ENCODE measurements at regions not wholly inside any gene's neighbourhood (a gene's known extent, or its start where the extent isn't known, plus 50 kb on each side); places are given as distances from the start of the nearest gene placed in this dataset.

GRCh38 chr5:14063691-14064090, 79.5 kb upstream of the TRIO start:
- Mint-ChIP-seq H3K4me1 (no peaks in the 10 kb centered on the region), H3K36me3 (ENCODE audit: low read depth) (no peaks in the 10 kb centered on the region), H3K27me3 (ENCODE audit: insufficient read depth, low read depth, poor library complexity) (peaks cover 3% of the 10 kb centered on the region), H3K27ac (no peak overlapping the region), H3K9me3 (no peaks in the 10 kb centered on the region; the same call in 2 of the 3 replicates), H3K4me3 (no peak overlapping the region)
- ATAC-seq (no peak), DNase-seq (ENCODE audit: low spot score) (no peak)
- no peak overlapping the region for H3K4me3 ChIP-seq
- no peak overlapping the region for H3K27ac ChIP-seq (ENCODE audit: low read depth)
- no peaks in the 10 kb centered on the region for H3K36me3 ChIP-seq (ENCODE audit: insufficient read depth)
- H3K4me1 ChIP-seq (ENCODE audit: insufficient read depth): no peaks in the 10 kb centered on the region
- no peak for TF ChIP-seq EZH2 (IDR thresholded peaks at IDR 0.05; ENCODE audit: low read depth, unreplicated experiment)
- TF ChIP-seq ETS1 (IDR thresholded peaks at IDR 0.05): no peak
- no peak for TF ChIP-seq ZNF331 (CRISPR knock-in tag; IDR thresholded peaks at IDR 0.05; ENCODE audit: low read depth)
- TF ChIP-seq JUNB (IDR thresholded peaks at IDR 0.05; ENCODE audit: unreplicated experiment): no peak
- no peak for TF ChIP-seq ZNF462 (CRISPR knock-in tag; IDR thresholded peaks at IDR 0.05)
- TF ChIP-seq CREB1 (CRISPR knock-in tag; IDR thresholded peaks at IDR 0.05; ENCODE audit: low read depth): no peak
- TF ChIP-seq STAT1 (IDR thresholded peaks at IDR 0.05; ENCODE audit: unreplicated experiment): no peak
- no peak for TF ChIP-seq CTCF (conservative IDR thresholded peaks at IDR 0.05; ENCODE audit: low read depth in 2 of 2)
- no peak for TF ChIP-seq REST (IDR thresholded peaks at IDR 0.05; ENCODE audit: unreplicated experiment)
- TF ChIP-seq EZH2phosphoT487 (IDR thresholded peaks at IDR 0.05; ENCODE audit: unreplicated experiment): no peak
- TF ChIP-seq ZNF114 (CRISPR knock-in tag; IDR thresholded peaks at IDR 0.05): no peak
- no peak for TF ChIP-seq POLR2AphosphoS5 (IDR thresholded peaks at IDR 0.05; ENCODE audit: low read depth)
- no peak for TF ChIP-seq NANOG (IDR thresholded peaks at IDR 0.05; ENCODE audit: borderline replicate concordance)
- H3K9me2 ChIP-seq (ENCODE audit: insufficient read depth): no peaks in the 10 kb centered on the region
- H3K4me2 ChIP-seq: no peak overlapping the region
- no peaks in the 10 kb centered on the region for H3K27me3 ChIP-seq (ENCODE audit: insufficient read depth)
- H2AFZ ChIP-seq: no peak overlapping the region
- H3K79me2 ChIP-seq (replicated peaks; ENCODE audit: insufficient read depth): no peaks in the 10 kb centered on the region
- H3F3A ChIP-seq (replicated peaks; ENCODE audit: low read depth): no peaks in the 10 kb centered on the region
- no peaks in the 10 kb centered on the region for H4K20me1 ChIP-seq (replicated peaks; ENCODE audit: insufficient read depth)
